ENCODE measurements at regions not wholly inside any gene's neighbourhood (a gene's known extent, or its start where the extent isn't known, plus 50 kb on each side); places are given as distances from the start of the nearest gene placed in this dataset.
A peak's percentile ranks its signal among the peaks of the same experiment; 100 is the strongest.
"Not testable (repeated sequence)": the region's sequence is repeated elsewhere in the genome, so short reads cannot be mapped to it uniquely, and the experiment has no call there.

DNA sequence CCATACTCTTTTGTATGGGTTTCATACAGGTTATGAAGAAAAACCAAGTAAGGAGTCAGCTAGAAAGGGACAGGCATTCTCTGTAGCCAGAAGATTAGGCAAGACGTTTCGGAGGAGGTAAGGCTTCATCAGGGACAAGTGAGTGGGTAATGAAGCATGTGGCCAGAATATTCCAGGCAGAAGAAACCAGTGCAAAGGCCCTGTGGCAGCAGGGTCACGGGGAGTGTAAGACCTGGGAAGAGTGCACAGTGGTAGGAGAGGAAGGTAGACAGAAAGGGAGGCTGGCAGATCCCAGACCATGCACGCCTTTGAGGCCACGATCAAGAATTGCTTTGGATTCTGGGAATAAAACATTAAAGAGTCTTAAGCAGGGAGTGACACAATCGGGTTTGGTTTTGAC lies 177.6 kb downstream of the MIAT start:
- H3K4me3 Mint-ChIP-seq (ENCODE audit: low read depth) = no peak overlapping the region
- H3K9me3 Mint-ChIP-seq (ENCODE audit: low read depth) = no peaks in the 10 kb centered on the region
- no peaks in the 10 kb centered on the region for H3K36me3 Mint-ChIP-seq (ENCODE audit: insufficient read depth)
- DNase-seq (ENCODE audit: low spot score, unreplicated experiment) = no peak
- TF ChIP-seq, protein P1, sequence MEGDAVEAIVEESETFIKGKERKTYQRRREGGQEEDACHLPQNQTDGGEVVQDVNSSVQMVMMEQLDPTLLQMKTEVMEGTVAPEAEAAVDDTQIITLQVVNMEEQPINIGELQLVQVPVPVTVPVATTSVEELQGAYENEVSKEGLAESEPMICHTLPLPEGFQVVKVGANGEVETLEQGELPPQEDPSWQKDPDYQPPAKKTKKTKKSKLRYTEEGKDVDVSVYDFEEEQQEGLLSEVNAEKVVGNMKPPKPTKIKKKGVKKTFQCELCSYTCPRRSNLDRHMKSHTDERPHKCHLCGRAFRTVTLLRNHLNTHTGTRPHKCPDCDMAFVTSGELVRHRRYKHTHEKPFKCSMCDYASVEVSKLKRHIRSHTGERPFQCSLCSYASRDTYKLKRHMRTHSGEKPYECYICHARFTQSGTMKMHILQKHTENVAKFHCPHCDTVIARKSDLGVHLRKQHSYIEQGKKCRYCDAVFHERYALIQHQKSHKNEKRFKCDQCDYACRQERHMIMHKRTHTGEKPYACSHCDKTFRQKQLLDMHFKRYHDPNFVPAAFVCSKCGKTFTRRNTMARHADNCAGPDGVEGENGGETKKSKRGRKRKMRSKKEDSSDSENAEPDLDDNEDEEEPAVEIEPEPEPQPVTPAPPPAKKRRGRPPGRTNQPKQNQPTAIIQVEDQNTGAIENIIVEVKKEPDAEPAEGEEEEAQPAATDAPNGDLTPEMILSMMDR (IDR thresholded peaks at IDR 0.05; ENCODE audit: unreplicated experiment) = no peak
- H3K27me3 Mint-ChIP-seq = peaks cover 16% of the 10 kb centered on the region
- peaks cover 4% of the 10 kb centered on the region for H3K4me1 Mint-ChIP-seq (ENCODE audit: low read depth)
- H3K27ac Mint-ChIP-seq = no peak overlapping the region

DNA sequence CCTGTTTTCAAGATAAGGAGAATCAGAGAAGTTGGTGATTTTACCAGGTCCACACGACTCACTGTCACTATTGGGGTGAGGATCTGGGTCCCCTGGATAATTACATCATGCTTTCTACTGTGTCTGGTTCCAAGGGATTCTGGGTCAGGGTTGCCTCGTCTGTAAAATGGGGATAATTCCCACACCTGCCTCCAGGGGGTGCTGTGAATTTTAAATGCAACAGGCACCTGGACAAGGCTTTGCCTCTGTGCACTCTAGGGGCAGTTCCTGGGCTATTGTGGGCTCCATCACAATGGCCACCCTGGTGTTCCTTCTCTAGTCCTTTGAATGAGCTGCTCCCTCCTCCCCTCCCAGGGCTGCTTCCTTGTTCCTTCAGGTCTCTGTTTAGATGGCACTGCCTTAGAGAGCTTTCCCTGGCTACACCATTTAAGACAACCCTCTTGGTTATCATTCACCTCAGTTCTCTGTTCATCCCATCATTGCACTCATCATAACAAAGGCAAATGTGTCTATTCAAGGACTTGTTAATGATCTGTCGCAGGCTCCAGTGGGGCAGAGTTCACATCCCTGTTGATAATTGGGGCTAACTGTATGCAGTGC lies 178.6 kb downstream of the MIAT start:
- DNase-seq (ENCODE audit: low spot score, unreplicated experiment) = peak; percentile 30
- H3K27ac Mint-ChIP-seq = no peak overlapping the region
- TF ChIP-seq, protein P1 (IDR thresholded peaks at IDR 0.05; ENCODE audit: unreplicated experiment) = peak; percentile 61
- no peaks in the 10 kb centered on the region for H3K9me3 Mint-ChIP-seq (ENCODE audit: low read depth)
- peaks cover 19% of the 10 kb centered on the region for H3K27me3 Mint-ChIP-seq
- H3K4me3 Mint-ChIP-seq (ENCODE audit: low read depth) = no peak overlapping the region
- peaks cover 2% of the 10 kb centered on the region for H3K4me1 Mint-ChIP-seq (ENCODE audit: low read depth)
- H3K36me3 Mint-ChIP-seq (ENCODE audit: insufficient read depth) = no peaks in the 10 kb centered on the region

DNA sequence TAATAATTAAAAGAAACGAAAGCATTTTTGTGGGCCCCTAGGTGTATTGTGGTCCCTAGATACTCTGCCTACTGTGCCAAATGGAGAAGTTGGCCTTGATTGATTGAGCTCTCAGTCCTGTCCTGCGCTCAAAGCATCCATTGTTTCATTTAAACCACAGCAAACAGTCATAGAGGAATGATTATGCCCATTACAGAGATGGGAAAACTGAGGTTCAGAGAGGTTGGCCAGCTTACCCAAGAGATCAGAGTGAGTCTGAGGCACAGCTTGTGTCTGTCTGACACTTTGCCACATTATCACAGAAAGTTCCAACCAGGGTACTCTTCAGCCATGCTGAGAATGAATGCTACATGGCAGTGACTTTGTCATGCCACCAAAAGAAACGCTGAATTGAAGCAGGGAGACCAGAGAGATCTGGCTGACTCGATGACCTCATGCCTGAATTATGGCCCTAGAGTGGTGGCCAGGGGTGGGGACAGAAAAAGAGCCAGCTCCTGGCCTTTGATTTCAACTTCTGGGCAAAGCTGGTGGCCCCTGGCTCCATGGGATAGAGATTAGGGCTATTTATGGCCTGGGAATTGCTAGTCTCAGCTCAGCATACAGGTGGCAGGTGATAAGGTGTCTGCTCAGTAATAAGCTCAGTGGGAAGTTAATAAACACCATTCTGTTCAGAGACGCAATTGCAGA lies 180.5 kb downstream of the MIAT start:
- Mint-ChIP-seq H3K27me3 (peaks cover 23% of the 10 kb centered on the region), H3K4me3 (ENCODE audit: low read depth) (no peak overlapping the region), H3K9me3 (ENCODE audit: low read depth) (no peaks in the 10 kb centered on the region), H3K27ac (peak overlapping the region; percentile 30), H3K36me3 (ENCODE audit: insufficient read depth) (no peaks in the 10 kb centered on the region), H3K4me1 (ENCODE audit: low read depth) (no peaks in the 10 kb centered on the region)
- TF ChIP-seq, protein P1 (IDR thresholded peaks at IDR 0.05; ENCODE audit: unreplicated experiment) = no peak
- no peak for DNase-seq (ENCODE audit: low spot score, unreplicated experiment)

DNA sequence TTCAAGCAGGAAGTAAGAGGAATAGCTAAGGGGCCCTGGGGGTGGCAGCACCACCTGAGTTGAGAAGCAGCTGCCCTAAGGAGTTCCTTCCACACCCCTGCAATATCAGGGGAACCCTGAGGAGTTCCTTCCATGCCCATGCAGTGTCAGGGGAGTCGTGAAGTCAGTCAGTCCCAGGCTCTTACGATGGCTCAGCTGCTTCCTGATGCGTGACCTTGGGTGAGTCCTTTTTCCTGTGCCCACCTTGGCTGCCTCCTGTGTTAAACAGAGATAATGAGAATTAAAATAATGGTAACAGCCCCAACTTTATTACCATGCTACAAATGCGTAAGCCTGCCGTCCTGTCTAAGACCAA lies 181.1 kb downstream of the MIAT start:
- Mint-ChIP-seq H3K4me3 (ENCODE audit: low read depth) (no peak overlapping the region), H3K27ac (no peak overlapping the region)
- TF ChIP-seq, protein P1 (IDR thresholded peaks at IDR 0.05; ENCODE audit: unreplicated experiment) = no peak

DNA sequence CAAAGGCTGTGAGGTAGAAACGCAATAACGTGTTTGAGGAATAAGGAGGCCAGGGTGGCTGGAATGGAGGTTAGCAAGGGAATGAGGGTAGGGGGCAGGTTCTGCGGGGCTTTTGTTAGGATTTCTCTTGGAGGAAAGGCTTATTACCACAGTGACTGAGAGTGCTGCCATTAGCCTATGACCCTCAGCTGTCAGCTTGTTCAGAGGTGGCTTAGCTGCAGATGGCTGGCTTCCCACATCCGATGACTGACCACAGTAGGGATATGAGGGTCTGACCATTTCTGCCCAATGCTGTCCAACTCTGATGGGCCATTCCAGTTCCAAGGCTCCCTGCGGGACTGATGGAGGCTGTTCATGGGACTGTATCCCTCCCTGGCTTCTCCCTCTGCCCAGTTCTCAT lies 181.8 kb downstream of the MIAT start:
- Mint-ChIP-seq H3K36me3 (ENCODE audit: insufficient read depth) (no peaks in the 10 kb centered on the region), H3K27me3 (peaks cover 23% of the 10 kb centered on the region), H3K9me3 (ENCODE audit: low read depth) (no peaks in the 10 kb centered on the region), H3K27ac (no peak overlapping the region), H3K4me3 (ENCODE audit: low read depth) (no peak overlapping the region), H3K4me1 (ENCODE audit: low read depth) (no peaks in the 10 kb centered on the region)
- DNase-seq (ENCODE audit: low spot score, unreplicated experiment) = no peak
- TF ChIP-seq, protein P1 (IDR thresholded peaks at IDR 0.05; ENCODE audit: unreplicated experiment) = no peak

More for the DNA sequence above, 181.1 kb downstream of the MIAT start:
- Mint-ChIP-seq H3K4me1 (ENCODE audit: low read depth) (no peaks in the 10 kb centered on the region), H3K36me3 (ENCODE audit: insufficient read depth) (no peaks in the 10 kb centered on the region), H3K9me3 (ENCODE audit: low read depth) (no peaks in the 10 kb centered on the region), H3K27me3 (peaks cover 23% of the 10 kb centered on the region)
- DNase-seq (ENCODE audit: low spot score, unreplicated experiment) = no peak

DNA sequence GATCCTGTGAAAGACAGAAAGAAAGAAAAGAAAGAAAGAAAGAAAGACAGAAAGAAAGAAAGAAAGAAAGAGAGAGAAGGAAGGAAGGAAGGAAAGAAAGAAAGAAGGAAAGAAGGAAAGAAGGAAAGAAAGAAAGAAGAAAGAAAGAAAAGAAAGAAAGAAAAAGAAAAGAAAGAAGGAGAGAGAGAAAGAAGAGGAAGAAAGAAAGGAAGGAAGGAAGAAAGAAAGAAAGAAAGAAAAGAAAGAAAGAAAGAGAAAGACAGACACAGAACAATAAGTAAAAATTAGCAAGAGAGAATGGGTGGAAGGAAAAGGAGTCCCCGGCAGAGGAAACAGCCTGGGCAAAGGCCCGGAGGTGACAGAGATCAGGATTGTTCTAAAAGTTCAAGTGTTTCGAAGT lies 183.4 kb downstream of the MIAT start:
- H3K27ac Mint-ChIP-seq = not testable (repeated sequence)

More for the DNA sequence above, 183.4 kb downstream of the MIAT start:
- H3K36me3 Mint-ChIP-seq (ENCODE audit: insufficient read depth); H3K4me1 Mint-ChIP-seq (ENCODE audit: low read depth); H3K4me3 Mint-ChIP-seq (ENCODE audit: low read depth); DNase-seq (ENCODE audit: low spot score, unreplicated experiment); H3K9me3 Mint-ChIP-seq (ENCODE audit: low read depth): not testable (repeated sequence)
- peaks cover 12% of the 10 kb centered on the region for H3K27me3 Mint-ChIP-seq

Data from progenitor cell of endocrine pancreas (in vitro differentiated cells).